HG02970 (cell line): ENCODE measurements at regions not wholly inside any gene's neighbourhood (a gene's known extent, or its start where the extent isn't known, plus 50 kb on each side); places are given as distances from the start of the nearest gene placed in this dataset.

Experiments used
- ATAC-seq: cut with Tn5 transposase; IDR thresholded peaks from one replicate; pipeline ENCODE4 v1.9.1; 2021; ENCODE audit warnings: mild to moderate bottlenecking, moderate library complexity, moderate number of reproducible peaks; ENCODE audit not compliant: unreplicated experiment, low FRiP score

- ATAC-seq: no peak
Measured at GRCh38 chr6:133630651-133631050, 258.3 kb upstream of the TCF21 start.

DNA sequence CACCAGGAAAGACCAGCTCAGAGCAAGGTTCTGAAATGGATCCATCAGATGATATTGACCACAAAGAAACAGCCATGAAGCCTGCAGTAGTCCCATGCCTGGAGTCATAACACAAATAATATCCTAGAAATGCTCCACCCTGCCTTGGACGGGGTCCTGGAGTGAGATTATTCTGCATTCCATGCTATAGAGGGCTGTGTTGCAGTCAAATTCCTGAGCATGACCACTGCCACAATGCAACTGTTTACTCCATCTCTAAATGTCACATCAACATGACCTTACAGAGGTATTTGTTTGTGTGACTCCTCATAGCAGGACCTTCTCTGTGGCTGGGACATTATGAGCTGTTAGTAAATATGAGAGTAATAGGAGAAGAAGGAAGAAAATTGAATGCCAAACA lies 257.5 kb upstream of the TCF21 start:
- ATAC-seq: no peak

- ATAC-seq: no peak
Measured at GRCh38 chr6:133632206-133632605, 256.7 kb upstream of the TCF21 start.

DNA sequence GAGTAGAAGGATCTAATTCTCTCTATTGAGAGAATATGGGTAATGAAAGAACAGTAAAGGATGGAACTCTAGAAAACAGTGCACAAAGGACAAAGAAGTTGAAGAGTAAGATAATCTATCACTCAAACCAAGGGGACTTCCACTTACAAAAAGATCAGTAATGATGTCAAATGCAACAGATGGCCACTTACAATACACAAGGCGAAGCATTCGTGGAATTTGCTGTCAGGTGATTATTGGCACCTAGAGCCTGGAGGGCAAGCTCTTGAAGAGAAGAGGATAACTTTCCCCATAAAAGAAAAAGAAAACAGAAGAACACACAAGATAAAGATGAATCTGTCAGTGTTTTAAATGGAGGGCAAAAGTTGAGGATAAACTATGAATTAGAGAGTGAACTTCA lies 256.0 kb upstream of the TCF21 start:
- ATAC-seq: no peak

- no peak for ATAC-seq
Measured at GRCh38 chr6:133634474-133634873, 254.4 kb upstream of the TCF21 start.

- no peak for ATAC-seq
Measured at GRCh38 chr6:133635447-133635846, 253.5 kb upstream of the TCF21 start.

GRCh38 chr6:133637436-133637835 lies 251.5 kb upstream of the TCF21 start:
- no peak for ATAC-seq

- no peak for ATAC-seq
Measured at GRCh38 chr6:133637874-133638273, 251.0 kb upstream of the TCF21 start.

GRCh38 chr6:133641104-133641503 lies 247.8 kb upstream of the TCF21 start:
- ATAC-seq: no peak

- no peak for ATAC-seq
Measured at GRCh38 chr6:133644548-133644891, 244.4 kb upstream of the TCF21 start.

GRCh38 chr6:133644892-133645619 lies 243.9 kb upstream of the TCF21 start:
- ATAC-seq: no peak

DNA sequence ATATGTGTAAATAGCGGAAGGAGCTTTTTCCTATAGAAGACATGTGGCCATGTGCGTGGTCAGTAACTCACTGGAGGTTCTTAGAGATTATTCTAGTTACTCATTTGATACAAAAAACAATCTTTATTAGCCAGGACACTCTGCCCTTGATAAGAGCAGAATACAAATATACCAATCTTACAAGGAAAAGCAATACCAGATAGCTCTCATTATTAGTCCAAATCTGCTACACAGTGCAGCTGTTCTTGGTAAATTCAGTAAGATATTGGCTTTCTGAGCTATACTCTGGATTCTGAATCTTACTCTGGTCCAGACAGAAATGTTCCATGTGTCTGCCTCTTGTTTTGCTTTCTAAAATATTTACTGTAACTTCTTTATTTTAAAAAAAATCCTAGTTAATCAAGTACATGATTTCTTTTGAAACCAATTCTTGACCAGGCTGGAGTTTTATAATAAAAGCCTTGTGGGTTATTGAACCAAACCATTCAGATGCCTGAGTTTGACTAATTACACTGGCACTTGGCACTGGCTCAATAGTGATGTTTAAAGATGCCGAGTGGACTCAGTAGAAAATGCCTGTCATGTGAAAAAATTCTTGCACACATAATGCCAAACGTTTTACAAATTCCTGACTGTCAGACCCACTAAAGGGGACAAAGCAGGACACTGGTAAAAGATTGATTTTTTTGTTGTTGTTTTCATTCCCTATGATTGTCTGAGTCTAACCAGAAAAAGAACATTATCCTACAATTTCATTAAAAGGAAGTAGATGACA lies 242.8 kb upstream of the TCF21 start:
- ATAC-seq: no peak

- ATAC-seq: no peak
Measured at GRCh38 chr6:133648581-133648980, 240.3 kb upstream of the TCF21 start.

GRCh38 chr6:133671376-133671775 lies 217.5 kb upstream of the TCF21 start:
- ATAC-seq: no peak

DNA sequence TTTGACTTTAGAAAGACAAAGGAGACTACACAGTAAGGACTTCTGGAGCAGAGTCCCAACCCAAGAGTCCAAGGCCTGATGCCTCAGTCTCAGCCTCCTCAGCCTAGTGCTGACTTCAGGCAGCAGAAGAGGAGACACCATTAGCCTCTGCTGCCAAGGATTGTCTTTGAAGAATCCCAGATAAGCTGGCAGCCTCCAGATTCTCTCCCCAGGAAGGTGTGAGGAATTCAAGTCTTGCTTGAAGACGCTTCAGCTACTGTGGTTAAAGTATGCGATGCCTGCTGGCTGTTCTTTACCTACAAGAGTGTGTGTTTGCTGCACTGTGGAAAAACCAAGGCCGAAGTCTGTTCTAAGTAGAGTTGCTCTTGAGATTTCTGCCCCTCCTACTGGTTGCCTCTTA lies 215.9 kb upstream of the TCF21 start:
- ATAC-seq: no peak

GRCh38 chr6:133674661-133675060 lies 214.3 kb upstream of the TCF21 start:
- ATAC-seq: no peak

DNA sequence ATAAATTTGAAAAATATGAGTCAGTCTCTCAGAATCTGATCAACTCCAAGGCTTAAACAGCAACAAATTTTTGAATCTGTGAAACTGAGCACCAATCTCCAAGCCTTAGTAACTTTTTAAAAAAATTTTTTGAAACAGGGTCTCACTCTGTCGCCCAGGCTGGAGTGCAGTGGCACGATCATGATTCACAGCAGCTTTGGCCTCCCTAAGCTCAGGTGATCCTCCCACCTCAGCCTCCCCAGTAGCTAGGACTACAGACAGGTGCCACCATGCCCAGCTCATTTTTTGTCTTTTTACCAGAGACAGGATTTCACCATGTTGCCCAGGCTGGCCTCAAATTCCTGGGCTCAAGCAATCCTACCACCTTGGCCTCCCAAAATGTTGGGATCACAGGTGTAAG lies 207.9 kb upstream of the TCF21 start:
- ATAC-seq: no peak

DNA sequence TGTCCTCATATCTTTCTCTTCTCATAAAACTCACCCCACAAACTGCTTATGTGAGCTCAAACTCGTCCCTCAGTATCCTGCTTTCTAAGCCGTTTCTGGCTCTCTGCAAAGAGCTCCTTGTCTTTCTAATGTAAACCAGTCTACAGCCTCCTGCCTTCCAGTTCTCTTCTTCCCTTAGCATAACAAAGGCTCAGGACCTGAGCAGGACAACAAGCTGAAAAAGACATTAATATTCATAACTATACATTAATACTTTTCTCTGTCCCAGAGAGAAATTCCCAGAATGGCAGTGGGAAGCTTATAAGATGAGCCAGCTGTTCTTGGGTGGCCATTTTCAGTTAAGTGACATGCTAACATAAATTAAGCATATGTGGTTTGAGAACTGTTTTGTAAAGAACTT lies 207.0 kb upstream of the TCF21 start:
- ATAC-seq: no peak

GRCh38 chr6:133682506-133683307 lies 206.2 kb upstream of the TCF21 start:
- ATAC-seq: no peak

DNA sequence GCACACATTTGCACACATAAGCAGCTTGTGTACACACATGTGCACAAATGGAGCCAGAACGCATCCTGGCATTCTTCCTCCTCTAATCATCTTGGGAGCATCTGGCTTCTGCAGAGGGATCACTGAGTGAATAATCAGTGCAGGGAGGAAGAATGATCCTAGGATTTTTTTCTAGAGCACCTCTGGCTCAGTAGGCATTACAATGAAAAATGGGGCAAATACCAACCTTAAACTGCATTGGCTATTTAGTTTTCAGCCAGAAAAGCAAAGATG lies 205.7 kb upstream of the TCF21 start:
- no peak for ATAC-seq

DNA sequence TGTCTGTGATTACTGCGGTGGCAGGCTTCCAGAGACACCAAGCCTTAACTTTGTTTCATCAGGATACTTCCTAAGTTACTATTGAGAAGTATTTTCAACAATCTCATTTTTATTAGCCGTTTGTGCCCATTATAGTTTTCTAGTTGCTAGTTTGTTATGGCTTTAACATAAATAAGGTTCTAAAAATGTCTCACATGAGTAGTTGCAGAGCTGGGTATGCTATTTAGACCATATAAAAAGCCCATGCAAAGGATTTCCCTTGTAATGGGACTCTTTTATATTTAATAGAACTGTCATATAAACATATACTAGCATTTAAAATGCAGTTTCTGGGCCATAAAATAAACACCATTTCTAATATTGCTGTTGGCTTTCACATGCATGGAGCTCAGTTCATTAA lies 205.3 kb upstream of the TCF21 start:
- no peak for ATAC-seq
